ENCODE measurements at regions not wholly inside any gene's neighbourhood (a gene's known extent, or its start where the extent isn't known, plus 50 kb on each side); places are given as distances from the start of the nearest gene placed in this dataset.

DNA sequence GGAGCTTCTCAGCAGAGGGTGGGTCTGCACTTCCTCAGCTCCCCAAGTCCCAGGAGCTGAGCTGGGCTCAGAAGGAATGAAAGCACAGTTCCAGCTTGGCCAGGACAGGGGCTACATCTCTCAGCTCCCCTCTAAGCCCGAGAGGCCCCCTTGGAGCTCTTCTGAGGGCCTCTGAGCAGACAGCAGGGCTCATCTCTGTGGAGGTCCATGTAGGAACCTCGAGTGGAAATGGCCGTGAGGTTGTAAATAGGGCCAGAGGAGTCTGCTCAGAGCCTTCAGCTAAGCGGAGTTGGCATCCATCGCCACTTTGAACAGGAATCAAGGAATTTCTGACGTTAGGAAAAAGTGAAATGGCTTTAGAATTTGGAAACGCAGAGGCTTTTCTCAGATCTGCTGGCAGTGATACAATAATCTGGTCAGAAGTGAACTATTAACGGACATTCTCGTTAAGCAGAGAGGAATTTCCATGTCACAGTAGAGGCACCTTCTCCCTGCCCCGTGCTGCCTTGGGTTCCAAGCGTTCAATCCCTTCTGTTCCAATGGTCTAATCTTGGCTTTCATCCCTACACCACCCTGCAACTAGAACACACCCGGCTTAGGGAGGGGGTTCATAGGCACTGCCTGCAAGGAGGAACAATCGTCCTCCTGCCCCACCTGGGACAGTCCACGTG lies 213.9 kb downstream of the NDUFA10 start:
- Histone ChIP-seq H4K20me1 (ENCODE audit: insufficient read depth, low read length) (no peaks in the 10 kb centered on the region), H3K4me3 (ENCODE audit: low read depth, low read length, poor library complexity, severe bottlenecking) (no peak overlapping the region), H3K4me2 (ENCODE audit: low read length) (no peak overlapping the region), H3K9ac (ENCODE audit: low read length) (no peak overlapping the region), H3K4me1 (ENCODE audit: insufficient read depth, low read length, severe bottlenecking) (no peaks in the 10 kb centered on the region), H3K9me3 (ENCODE audit: low read length) (no peaks in the 10 kb centered on the region), H2AFZ (ENCODE audit: low read length) (no peak overlapping the region), H3K9me2 (ENCODE audit: low read depth, low read length) (no peaks in the 10 kb centered on the region), H3F3A (ENCODE audit: insufficient read depth, low read length) (no peaks in the 10 kb centered on the region), H3K27ac (ENCODE audit: low read depth, low read length, poor library complexity, severe bottlenecking) (no peak overlapping the region), H3K27me3 (ENCODE audit: insufficient read depth, low read length) (no peaks in the 10 kb centered on the region), H3K79me2 (ENCODE audit: insufficient read depth, low read length) (no peaks in the 10 kb centered on the region), H3K36me3 (ENCODE audit: insufficient read depth, low read length) (no peaks in the 10 kb centered on the region)
- TF ChIP-seq, protein P1, sequence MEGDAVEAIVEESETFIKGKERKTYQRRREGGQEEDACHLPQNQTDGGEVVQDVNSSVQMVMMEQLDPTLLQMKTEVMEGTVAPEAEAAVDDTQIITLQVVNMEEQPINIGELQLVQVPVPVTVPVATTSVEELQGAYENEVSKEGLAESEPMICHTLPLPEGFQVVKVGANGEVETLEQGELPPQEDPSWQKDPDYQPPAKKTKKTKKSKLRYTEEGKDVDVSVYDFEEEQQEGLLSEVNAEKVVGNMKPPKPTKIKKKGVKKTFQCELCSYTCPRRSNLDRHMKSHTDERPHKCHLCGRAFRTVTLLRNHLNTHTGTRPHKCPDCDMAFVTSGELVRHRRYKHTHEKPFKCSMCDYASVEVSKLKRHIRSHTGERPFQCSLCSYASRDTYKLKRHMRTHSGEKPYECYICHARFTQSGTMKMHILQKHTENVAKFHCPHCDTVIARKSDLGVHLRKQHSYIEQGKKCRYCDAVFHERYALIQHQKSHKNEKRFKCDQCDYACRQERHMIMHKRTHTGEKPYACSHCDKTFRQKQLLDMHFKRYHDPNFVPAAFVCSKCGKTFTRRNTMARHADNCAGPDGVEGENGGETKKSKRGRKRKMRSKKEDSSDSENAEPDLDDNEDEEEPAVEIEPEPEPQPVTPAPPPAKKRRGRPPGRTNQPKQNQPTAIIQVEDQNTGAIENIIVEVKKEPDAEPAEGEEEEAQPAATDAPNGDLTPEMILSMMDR (IDR thresholded peaks at IDR 0.05; ENCODE audit: low read length): no peak
- no peak for TF ChIP-seq EZH2 (IDR thresholded peaks at IDR 0.05; ENCODE audit: borderline replicate concordance, low read length)

DNA sequence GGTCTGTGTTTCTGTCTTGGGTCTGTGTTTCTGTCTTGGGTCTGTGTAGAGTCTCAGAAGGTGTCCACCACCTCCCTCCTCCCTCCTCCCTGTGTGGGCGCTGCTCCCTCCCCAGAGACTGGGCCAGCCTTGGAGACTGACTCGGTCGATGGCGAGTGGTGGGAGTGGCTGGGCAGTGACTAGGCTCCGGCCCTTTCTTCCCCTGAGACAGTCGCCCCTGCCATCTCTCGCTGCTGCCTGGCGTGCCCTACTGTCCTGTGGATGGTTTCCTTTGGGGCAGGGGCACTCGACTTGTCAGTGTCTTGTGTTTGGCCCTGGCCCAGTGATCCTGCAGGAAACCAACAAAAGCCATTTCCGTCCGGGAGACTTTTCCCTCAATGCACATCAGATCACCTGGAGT lies 215.8 kb downstream of the NDUFA10 start:
- H3K9me2 ChIP-seq (ENCODE audit: low read depth, low read length): no peaks in the 10 kb centered on the region
- no peaks in the 10 kb centered on the region for H4K20me1 ChIP-seq (ENCODE audit: insufficient read depth, low read length)
- H3K79me2 ChIP-seq (ENCODE audit: insufficient read depth, low read length): no peaks in the 10 kb centered on the region
- no peak overlapping the region for H2AFZ ChIP-seq (ENCODE audit: low read length)
- no peak for TF ChIP-seq EZH2 (IDR thresholded peaks at IDR 0.05; ENCODE audit: borderline replicate concordance, low read length)
- TF ChIP-seq, protein P1 (IDR thresholded peaks at IDR 0.05; ENCODE audit: low read length): no peak
- no peak overlapping the region for H3K4me2 ChIP-seq (ENCODE audit: low read length)
- H3K9ac ChIP-seq (ENCODE audit: low read length): no peak overlapping the region
- no peaks in the 10 kb centered on the region for H3K36me3 ChIP-seq (ENCODE audit: insufficient read depth, low read length)
- no peaks in the 10 kb centered on the region for H3K27me3 ChIP-seq (ENCODE audit: insufficient read depth, low read length)
- H3K27ac ChIP-seq (ENCODE audit: low read depth, low read length, poor library complexity, severe bottlenecking): no peak overlapping the region
- no peaks in the 10 kb centered on the region for H3K4me1 ChIP-seq (ENCODE audit: insufficient read depth, low read length, severe bottlenecking)
- H3K9me3 ChIP-seq (ENCODE audit: low read length): no peaks in the 10 kb centered on the region
- no peak overlapping the region for H3K4me3 ChIP-seq (ENCODE audit: low read depth, low read length, poor library complexity, severe bottlenecking)
- no peaks in the 10 kb centered on the region for H3F3A ChIP-seq (ENCODE audit: insufficient read depth, low read length)

DNA sequence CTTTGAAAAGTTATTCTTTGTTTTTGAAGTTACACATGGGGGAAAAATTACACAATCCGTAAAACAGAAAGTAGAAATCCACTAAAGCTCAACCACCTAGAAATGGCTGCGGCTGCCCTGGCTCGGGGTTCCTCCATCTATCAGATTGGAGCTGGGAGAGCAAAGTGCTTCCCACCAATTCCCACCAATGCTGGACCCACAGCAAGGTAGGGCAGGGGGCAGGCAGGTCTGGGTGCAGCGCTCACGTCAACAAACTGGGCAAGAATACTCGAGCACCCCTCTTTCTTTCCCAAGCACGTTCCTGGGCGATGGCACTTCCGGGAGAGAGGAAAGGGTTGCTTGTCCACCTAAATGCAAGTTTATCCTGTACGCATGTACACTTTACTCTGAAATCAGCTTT lies 217.6 kb downstream of the NDUFA10 start:
- no peaks in the 10 kb centered on the region for H3K79me2 ChIP-seq (ENCODE audit: insufficient read depth, low read length)
- H3K27ac ChIP-seq (ENCODE audit: low read depth, low read length, poor library complexity, severe bottlenecking): no peak overlapping the region
- no peak overlapping the region for H2AFZ ChIP-seq (ENCODE audit: low read length)
- no peaks in the 10 kb centered on the region for H4K20me1 ChIP-seq (ENCODE audit: insufficient read depth, low read length)
- H3K9me2 ChIP-seq (ENCODE audit: low read depth, low read length): no peaks in the 10 kb centered on the region
- H3K4me1 ChIP-seq (ENCODE audit: insufficient read depth, low read length, severe bottlenecking): no peaks in the 10 kb centered on the region
- no peaks in the 10 kb centered on the region for H3K27me3 ChIP-seq (ENCODE audit: insufficient read depth, low read length)
- H3K4me2 ChIP-seq (ENCODE audit: low read length): no peak overlapping the region
- no peaks in the 10 kb centered on the region for H3K9me3 ChIP-seq (ENCODE audit: low read length)
- no peak for TF ChIP-seq EZH2 (IDR thresholded peaks at IDR 0.05; ENCODE audit: borderline replicate concordance, low read length)
- TF ChIP-seq, protein P1 (IDR thresholded peaks at IDR 0.05; ENCODE audit: low read length): no peak
- H3K9ac ChIP-seq (ENCODE audit: low read length): no peak overlapping the region
- H3F3A ChIP-seq (ENCODE audit: insufficient read depth, low read length): no peaks in the 10 kb centered on the region
- no peak overlapping the region for H3K4me3 ChIP-seq (ENCODE audit: low read depth, low read length, poor library complexity, severe bottlenecking)
- no peaks in the 10 kb centered on the region for H3K36me3 ChIP-seq (ENCODE audit: insufficient read depth, low read length)

Data from OCI-LY1 (cell line).